HG03439 (cell line): ENCODE measurements at regions not wholly inside any gene's neighbourhood (a gene's known extent, or its start where the extent isn't known, plus 50 kb on each side); places are given as distances from the start of the nearest gene placed in this dataset.
"Not testable (repeated sequence)": the region's sequence is repeated elsewhere in the genome, so short reads cannot be mapped to it uniquely, and the experiment has no call there.

Source experiments
- ATAC-seq: cut with Tn5 transposase; IDR thresholded peaks from one replicate; pipeline ENCODE4 v1.9.1; 2021; ENCODE audit warnings: mild to moderate bottlenecking, moderate library complexity; ENCODE audit not compliant: unreplicated experiment

DNA sequence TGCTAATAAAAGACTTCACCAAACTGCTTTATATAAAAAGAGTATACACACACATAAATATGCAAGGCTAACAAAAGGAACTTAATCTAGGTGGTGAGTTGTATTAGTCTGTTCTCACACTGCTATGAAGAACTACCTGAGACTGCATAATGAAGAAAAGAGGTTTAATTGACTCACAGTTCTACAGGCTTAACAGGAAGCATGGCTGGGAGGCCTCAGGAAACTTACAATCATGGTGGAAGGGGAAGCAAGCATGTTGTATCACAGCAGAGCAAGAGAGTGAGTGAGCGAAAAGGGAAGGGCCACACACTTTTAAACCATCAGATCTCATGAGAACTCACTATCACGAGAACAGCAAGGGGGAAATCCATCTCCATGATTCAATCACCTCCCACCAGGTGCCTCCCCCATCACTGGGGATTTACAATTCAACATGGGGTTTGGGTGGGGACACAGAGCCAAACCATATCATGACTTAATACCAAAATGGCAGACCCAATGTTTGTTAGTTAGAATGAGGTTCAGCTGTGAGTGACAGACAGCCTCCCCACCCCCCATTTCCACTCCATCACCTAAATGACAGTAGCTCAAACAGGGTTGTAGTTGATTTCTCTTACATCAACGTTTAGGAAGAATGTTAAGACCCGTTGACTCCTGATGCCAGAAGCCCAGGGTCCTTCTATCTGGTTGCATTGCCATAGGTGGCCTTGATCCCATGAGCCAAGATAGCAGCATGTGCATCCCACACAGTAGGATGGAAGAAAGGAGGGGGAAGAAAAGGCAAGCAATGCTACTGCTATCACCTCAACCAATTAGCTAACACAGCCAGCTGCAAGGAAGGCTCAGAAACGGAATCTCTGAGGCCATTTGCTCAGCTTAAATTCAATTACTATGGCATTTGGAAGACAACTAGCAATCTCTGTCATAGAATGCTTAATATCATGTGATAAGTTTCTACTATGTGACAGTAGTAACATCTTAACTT, 77.0 kb downstream of the CCDC71L start:
- no peak for ATAC-seq

DNA sequence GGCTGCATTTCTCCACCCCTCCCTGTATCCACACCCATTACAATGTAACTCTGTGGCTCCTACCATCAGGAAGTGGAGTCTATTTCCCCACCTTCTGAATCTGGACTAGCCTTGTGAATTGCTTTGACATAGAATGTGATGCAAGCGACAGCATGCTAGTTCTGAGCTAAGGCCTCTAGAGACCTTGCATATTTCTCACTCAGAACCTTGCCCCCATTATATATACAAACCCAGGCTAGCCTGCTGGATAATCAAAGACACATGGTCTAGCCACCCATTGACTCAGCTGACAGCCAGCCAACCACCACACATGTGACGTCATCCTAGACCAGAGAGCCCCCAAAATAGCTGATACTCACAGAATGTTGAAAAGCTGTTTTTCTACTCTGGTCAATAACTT, 77.9 kb downstream of the CCDC71L start:
- ATAC-seq: no peak

DNA sequence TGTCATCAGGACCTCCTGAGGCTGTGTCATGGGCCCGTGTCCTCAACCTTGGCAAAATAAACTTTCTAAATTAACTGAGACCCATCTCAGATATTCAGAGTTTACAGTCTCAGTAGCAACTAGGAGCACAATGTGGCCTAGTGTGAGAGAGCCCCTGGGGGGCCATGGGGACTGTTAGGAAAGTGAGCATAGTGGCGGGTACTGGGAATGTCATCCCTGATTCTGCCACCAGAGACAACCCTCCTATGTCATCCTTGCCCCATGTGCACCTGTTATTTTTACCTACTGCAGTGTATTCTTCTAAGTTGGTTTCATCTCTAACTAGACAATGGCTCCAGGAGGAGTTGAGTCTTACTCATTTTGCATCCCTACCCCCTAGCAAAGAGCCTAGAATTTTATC, 78.6 kb downstream of the CCDC71L start:
- ATAC-seq: no peak

DNA sequence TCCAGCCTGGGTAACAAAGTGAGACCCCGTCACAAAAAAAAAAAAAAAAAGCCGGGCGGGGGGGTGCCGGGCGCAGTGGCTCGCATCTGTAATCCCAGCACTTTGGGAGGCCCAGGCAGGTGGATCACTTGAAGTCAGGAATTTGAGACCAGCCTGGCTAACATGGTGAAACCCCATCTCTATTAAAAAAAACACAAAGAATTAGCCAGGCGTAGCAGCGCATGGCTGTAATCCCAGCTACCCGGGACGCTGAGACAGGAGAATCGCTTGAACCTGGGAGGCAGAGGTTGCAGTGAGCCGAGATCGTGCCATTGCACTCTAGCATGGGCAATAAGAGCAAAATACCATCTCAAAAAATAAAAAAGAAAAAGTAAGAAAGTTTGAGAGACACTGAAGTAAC, 81.9 kb downstream of the CCDC71L start:
- not testable (repeated sequence) for ATAC-seq

DNA sequence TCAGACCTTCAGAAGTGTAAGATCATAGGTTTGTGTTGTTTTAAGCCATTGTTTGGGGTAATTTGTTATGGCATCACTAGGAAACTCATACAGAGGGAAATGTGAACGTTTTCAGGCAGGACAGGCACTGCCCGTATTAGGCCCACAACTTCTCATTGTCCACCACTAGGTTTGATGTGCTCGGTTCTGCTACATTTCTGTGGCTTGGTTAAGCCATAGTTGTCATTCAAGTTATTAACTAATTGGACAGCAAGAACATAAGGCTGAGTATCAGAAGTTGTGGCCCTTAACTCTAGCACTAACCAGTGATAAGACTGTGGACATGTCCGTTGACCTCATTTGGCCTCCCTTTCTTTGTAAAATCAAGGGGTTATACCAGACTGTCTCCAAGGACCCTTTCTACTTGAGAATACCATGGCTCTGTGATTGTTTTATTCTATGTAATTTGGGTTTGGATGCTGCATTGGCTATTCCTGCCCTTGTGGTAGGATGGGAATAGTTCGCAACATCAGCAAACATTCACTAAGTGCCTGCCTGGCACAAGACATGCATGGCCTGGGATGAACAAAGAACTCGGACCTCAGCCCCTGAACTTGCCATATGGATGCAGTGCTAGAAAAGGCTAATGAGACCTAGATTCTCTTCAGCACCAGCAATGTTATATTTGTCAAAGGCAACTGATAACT, 85.7 kb downstream of the CCDC71L start:
- ATAC-seq: no peak

DNA sequence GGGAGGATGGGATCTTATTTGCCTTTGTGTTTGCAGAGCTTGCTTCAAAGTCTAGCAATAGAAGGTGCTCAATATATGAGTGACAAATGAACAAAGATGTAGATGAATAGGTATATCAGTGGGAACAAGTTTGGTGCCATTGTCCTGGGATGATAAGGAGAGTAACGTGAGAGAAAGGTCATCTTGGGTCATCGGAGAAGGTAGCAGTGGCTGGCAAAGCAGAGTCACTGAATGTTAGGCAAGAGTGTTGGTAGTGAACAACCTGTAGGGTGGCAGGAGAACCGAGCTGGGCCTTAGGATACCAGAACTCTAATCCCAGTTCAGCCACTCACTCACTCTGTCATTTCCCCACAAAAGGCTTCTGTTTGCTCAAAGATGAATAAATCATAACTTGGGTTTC, 87.2 kb downstream of the CCDC71L start:
- ATAC-seq: no peak

DNA sequence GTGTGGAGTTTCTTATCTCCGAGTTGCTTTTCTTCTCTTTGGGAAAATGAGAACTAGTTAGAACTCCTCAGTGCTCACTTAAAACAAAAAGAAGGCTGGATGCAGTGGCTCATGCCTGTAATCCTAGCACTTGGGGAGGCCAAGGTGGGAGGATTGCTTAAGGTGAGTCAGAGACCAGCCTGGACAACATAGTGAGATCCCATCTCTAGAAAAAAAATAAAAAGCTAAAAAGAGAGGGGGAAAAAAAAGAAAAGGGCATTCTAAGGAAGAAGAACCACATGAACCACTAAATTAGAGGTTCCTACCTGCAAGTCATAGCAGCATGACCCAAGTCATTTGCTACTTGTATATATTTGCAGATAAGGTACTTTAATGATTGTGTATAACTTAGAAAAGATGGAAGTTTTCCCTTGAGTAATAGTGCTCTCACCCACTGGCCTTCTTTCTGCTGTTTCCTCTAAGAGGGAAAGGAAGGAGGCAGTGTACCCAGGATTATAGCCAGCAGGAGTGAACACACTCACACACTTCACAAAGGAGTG, 87.8 kb downstream of the CCDC71L start:
- ATAC-seq: no peak

DNA sequence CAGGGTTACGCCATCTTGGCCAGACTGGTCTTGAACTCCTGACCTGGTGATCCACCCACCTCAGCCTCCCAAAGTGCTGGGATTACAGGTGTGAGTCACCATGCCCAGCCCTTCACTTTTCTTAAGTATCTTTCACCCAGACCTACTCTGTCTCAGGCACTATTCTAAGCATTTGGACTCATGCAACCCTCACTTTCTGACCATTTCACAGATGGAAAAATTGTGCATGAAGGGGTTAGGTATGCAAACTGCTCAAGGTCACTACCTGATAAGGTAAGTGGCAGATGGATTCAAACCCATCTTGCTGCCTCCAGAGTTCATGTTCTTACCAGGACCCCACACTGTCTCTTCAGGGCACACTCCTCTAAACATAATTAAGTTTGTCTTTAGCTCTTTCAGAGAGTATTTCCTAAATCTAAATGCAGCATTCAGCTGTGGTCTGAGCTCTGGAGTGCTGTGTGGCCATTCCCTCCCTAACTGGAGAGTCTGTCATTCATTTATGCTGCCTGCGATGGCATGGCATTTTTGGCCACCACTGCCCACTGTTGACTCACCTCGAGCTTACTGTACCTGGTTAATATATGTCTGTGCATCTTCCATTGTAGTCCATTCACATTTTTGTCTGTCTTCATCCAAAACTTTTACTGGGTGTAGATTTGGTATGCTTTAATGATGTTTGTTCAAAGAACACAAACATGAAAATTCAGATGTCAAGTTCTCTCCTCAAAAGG, 88.4 kb downstream of the CCDC71L start:
- no peak for ATAC-seq

DNA sequence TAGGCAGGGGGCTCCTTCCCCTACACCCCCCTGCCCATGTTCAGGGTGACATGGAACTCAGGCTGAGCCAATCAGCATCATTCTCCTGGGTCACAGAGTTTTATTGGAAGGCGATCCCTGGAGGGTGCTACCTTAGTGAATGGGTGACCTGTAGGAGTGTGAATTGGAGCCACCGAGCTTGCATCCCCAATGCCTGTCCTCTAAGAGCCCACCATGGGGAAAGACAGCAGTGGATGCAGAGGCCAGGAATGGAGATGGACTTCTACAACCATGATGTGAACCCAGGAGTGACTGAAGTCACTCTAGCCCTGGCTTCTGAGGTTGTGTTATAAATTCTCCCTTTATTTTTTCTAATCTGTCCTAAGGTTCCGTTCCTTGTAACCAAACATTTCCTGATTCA, 89.4 kb downstream of the CCDC71L start:
- no peak for ATAC-seq

DNA sequence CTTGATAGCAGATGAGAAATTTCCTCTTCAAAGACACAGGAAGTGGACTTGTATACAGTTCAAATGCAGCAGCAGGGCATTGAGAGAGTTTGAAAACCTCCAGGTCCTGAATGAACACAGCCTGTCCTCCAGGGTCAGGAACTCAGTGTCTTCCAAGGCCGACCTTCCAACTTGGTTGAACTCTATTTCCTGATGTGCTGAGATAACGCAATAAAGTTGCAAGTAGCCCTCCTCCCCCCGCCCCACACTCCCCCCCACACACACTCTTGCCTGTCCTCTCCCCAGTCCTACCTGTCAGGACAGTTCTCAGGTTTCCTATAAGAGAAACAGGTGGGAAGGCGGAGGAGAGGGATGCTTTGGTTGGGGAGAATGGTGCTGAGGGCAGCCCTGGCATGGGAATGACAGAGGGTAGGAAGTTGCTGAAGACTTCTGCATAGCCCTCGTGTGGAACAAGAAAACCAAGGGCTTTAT, 90.0 kb downstream of the CCDC71L start:
- ATAC-seq: no peak

DNA sequence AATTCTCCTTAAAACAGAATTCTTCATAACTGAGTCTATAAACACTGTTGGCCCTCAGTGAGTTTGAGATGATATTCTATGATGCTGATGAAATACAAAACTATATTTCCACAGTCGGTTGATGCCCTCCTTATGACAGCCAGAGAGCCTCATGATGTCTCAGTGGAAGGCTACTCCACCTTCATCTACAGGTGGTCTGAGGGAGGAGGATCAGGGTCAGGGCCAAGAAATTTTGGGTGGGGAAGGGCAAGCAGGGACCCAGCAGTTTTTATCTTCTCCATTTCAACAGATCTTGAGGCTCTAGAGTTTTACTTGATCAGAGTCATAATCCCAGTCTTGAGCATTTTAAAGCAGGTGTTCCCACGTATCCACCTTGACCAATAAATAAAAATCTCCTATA, 90.8 kb downstream of the CCDC71L start:
- ATAC-seq: no peak

DNA sequence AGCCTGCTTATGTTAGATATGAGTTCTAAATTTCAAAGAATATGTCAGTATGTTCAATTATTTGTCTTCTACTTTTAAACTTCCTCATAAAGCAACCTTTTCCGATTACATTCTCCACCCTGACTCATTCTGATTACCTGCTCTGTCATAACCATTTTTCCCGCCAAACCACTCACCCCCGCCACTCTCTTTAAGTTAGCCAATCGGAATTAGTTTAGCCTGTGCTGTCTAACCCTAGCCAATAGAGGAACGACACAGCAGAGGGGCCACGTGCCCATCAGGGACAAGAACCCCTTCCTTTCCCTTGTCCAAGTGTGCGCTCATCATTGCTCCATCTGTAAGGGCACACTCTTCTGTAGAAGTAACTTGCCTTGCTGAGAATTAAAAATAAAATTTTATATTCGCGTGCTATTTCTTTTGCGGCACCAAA, 91.4 kb downstream of the CCDC71L start:
- no peak for ATAC-seq

DNA sequence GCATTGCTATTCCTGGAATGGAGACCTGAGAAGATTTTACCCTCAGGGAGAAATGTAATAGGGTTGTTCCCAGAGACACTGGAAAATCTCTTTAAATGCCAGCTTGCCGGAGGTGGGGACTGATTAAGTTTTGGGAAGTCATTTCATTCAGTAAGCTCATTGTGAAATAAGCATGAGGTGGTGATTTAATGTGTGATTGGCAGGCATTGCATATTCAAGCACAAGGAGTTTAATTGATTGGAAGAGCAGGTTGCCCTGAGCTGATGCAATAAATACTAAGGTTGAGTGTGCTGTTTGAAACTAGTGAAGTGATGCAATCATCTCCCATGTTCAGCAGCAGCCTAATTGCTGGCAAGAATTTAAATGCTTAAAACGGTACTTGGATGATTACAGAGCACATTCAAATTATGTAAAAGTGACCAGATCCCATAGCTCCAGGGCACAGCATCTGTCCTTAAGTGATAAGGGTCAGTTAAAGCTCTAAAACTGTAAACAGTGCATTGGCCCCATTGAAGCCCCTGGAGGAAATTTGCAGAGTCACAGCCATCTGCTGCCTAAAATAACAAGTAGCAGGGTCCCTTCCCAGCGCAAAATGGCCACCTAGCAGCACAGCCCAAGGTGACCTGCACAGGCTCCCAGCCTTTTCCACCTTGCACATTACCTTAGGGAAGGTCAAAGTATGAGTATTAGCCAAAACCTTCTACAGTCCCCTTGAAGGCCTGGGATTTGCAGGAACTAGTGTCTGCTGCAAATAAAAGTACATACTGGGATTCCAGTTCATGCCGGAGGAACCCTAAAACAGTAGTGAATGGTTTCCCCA, 92.1 kb downstream of the CCDC71L start:
- ATAC-seq: no peak

DNA sequence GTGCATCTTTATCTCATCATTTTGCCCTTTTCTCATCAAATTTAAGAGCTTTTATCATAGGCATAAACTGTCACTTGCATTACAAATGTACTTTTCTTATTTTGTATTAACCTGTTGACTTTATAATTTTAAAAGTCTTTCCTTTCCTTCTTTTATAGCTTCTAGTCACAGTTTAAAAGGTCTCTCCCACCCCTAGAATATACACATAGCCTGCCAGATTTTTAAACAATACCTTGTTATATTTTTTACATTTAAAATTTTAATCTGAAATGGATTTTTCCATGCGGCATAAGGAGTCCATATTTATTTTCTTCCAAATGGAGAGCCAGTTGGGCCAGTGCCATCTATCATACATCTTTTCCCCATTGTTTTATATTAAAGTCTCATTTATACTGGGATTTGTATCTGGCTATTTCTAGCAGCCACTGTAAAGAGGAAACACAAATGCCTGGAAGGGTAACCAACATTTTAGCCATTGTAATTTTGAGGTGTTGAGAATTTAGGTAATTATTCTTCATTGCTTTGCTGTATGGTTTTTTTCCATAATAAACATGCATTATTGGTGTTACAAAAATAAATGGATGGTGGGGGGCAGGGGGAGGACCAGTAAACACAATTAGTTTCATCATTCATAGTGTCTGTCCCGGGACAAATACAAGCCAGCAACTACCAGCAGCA, 92.8 kb downstream of the CCDC71L start:
- ATAC-seq: no peak

DNA sequence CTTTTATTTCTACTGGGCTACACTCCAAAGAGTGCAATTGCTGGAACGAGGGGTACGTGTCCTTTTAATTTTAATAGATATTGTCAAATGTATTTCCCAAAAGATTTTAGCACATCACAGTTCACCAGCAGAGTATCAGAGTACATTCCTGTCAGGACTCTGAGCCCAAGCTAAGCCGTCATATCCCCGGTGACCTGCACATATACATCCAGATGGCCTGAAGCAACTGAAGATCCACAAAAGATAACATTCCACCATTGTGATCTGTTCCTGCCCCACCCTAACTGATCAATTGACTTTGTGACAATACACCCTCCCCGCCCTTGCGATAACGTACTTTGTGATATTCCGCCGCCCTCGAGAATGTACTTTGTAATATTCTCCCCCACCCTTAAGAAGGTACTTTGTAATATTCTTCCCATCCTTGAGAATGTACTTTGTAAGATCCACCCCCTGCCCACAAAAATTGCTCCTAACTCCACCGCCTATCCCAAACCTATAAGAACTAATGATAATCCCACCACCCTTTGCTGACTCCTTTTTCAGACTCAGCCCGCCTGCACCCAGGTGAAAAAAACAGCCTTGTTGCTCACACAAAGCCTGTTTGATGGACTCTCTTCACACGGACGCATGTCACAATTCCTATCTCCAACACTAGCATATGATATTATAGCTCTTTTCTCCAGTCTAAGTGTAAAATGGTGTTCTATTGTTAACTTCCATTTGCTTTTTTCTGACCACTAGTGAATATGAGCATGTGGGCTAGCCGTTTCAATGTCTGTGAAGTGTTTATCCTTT, 93.6 kb downstream of the CCDC71L start:
- ATAC-seq: not testable (repeated sequence)

DNA sequence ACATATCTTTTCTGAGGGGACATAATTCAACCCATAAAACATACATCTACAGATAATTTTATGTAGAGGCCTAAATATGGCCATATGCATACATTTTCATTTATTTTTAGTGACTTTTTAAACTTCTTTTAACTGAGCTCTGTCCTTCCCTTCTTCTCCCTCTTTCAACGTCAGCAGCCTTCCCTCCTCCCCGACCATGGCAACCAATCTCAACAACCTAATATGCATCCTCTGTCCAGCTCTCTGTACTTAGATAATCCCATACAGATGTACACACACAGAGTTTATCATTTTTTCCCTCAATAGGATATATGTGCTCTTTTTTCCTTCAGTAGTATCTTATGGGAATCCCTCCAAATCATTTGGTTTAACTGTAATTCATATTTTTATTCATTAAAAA, 94.3 kb downstream of the CCDC71L start:
- no peak for ATAC-seq

DNA sequence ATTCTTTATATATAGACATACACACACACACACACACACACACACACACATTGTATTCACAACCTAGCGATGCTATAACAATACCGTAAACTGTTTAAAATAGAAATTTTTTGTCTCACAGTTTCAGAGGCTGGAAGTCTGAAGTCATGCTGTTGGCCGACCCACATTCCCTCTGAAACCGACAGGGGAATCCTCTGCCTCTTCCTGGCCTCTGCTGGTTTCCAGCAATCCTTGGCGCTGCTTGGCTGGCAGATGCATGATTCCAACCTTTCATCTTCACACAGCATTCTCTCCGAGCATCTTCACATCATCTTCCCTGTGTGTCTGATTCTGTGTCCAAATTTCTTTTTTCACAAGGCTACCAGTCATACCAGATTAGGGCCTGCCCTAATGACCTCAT, 94.8 kb downstream of the CCDC71L start:
- ATAC-seq: no peak

DNA sequence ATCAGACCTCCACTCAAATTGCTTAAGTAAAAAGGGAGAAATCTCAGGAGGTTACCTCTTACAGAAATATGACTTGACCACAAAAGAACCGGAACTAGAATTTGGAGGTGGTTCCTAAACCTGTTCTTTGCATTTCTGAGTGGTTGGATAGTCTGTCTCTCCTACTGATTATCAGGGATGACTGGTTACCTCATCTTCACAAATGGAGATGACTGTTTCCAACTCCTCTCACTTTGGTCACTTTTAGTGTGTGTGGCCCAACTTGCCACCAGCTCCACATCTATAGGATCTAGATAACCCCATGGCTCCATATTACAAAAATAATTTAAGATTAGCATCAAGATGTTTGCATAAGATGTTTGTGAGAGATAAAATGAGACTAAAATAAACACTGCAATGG, 95.5 kb downstream of the CCDC71L start:
- ATAC-seq: no peak
